OCI-LY7 (cell line): ENCODE measurements at regions not wholly inside any gene's neighbourhood (a gene's known extent, or its start where the extent isn't known, plus 50 kb on each side); places are given as distances from the start of the nearest gene placed in this dataset.

Experiments
- BruUV-seq: library from RNA; stranded (reverse); fragments of 400-500 nt; replicated peaks from 2 replicates; lab custom pipeline; 2021; lab: Mats Ljungman, UMichigan
- CTCF ChIA-PET: fragments of 300-600 bp; sonication (Branson Sonifier 250); formaldehyde crosslinking; loops from one replicate; lab custom pipeline; 2022; ENCODE audit warnings: antibody characterized with exemption; ENCODE audit not compliant: unreplicated experiment; lab: Charles Lee
- POLR2A ChIA-PET: fragments of 300-600 bp; sonication (Branson Sonifier 250); formaldehyde crosslinking; loops from one replicate; lab custom pipeline; 2022; ENCODE audit warnings: antibody characterized with exemption; lab: Charles Lee
- DNase-seq: peaks from one replicate; pipeline ENCODE4 v3.0.0-alpha.2; 2015; ENCODE audit warnings: low spot score
- H2AFZ ChIP-seq: fragments of 200-600 bp; sonication (generic), shearing (Covaris generic); 2 replicates; pipeline ENCODE4 v1.6.1; 2014; ENCODE audit warnings: mild to moderate bottlenecking, antibody characterized with exemption, low read length, moderate library complexity
- H3K27ac ChIP-seq: fragments of 200-600 bp; sonication (generic); 2 replicates; pipeline ENCODE4 v1.5.1; 2014; ENCODE audit warnings: mixed run types, low read depth, mild to moderate bottlenecking, moderate library complexity, low read length, inconsistent platforms; ENCODE audit not compliant: poor library complexity, severe bottlenecking
- H3K36me3 ChIP-seq: fragments of 200-600 bp; sonication (generic); 2 replicates; pipeline ENCODE4 v1.6.1; 2014; ENCODE audit warnings: mild to moderate bottlenecking, antibody characterized with exemption, low read length, moderate library complexity, mixed read lengths; ENCODE audit not compliant: insufficient read depth
- H3K4me1 ChIP-seq: fragments of 200-600 bp; sonication (generic); 2 replicates; pipeline ENCODE4 v1.5.1; 2014; ENCODE audit warnings: mild to moderate bottlenecking, low read length; ENCODE audit not compliant: insufficient read depth, poor library complexity, severe bottlenecking
- H3K4me2 ChIP-seq: fragments of 200-600 bp; sonication (generic); 2 replicates; pipeline ENCODE4 v1.6.1; 2014; ENCODE audit warnings: mild to moderate bottlenecking, low read length
- H3K4me3 ChIP-seq: fragments of 200-600 bp; sonication (generic); 2 replicates; pipeline ENCODE4 v1.5.1; 2014; ENCODE audit warnings: mild to moderate bottlenecking, low read depth, low read length; ENCODE audit not compliant: poor library complexity, severe bottlenecking
- H3K79me2 ChIP-seq: fragments of 200-600 bp; sonication (generic); 2 replicates; pipeline ENCODE4 v1.6.1; 2016; ENCODE audit warnings: low read depth, mild to moderate bottlenecking, low read length, moderate library complexity, mixed read lengths; ENCODE audit not compliant: insufficient read depth
- H3K9me2 ChIP-seq: fragments of 200-600 bp; sonication (generic); 2 replicates; pipeline ENCODE4 v1.6.1; 2016; ENCODE audit warnings: mild to moderate bottlenecking, low read length, mixed read lengths; ENCODE audit not compliant: insufficient read depth
- H3K9me3 ChIP-seq: fragments of 200-600 bp; sonication (generic); 2 replicates; pipeline ENCODE4 v1.6.1; 2014; ENCODE audit warnings: mild to moderate bottlenecking, mixed run types, low read length, mixed read lengths
- H4K20me1 ChIP-seq: fragments of 200-600 bp; sonication (generic); 2 replicates; pipeline ENCODE4 v1.6.1; 2014; ENCODE audit warnings: mild to moderate bottlenecking, antibody characterized with exemption, low read length, moderate library complexity, mixed read lengths; ENCODE audit not compliant: insufficient read depth
- CTCF ChIP-seq: fragments of 200-600 bp; sonication (generic); conservative IDR thresholded peaks from 2 replicates; pipeline ENCODE4 v1.5.1; 2014; ENCODE audit warnings: mild to moderate bottlenecking, antibody characterized with exemption, low read length, moderate library complexity, mixed read lengths
- EZH2phosphoT487 ChIP-seq: fragments of 200-600 bp; sonication (generic); IDR thresholded peaks from 2 replicates; pipeline ENCODE4 v1.6.1; 2018; ENCODE audit warnings: low read depth, borderline replicate concordance, mild to moderate bottlenecking, mixed run types, antibody characterized with exemption, low read length, moderate library complexity, mixed read lengths
- intact Hi-C: fragments of 100-400 bp; cut with micrococcal nuclease; formaldehyde crosslinking; loops from one replicate; pipeline ENCODE4 v1.10.0; 2022; ENCODE audit not compliant: unreplicated experiment

GRCh38 chr13:90118467-90119071, 1228.9 kb upstream of the MIR17HG start:
- H3K4me2 ChIP-seq: no peak overlapping the region
- intact Hi-C loops: no loop called here
- DNase-seq: no peak
- TF ChIP-seq EZH2phosphoT487 (no peak), CTCF (no peak)
- no TSS peak for BruUV-seq
- H4K20me1 ChIP-seq: no peaks in the 10 kb centered on the region
- no peak overlapping the region for H3K4me3 ChIP-seq
- ChIA-PET POLR2A (interaction anchor here (0.7 kb wide), 1 partner anchor 140 kb away, joined by 3 read pairs; no protein-coding TSS in a partner anchor), CTCF (interaction anchor here (0.6 kb wide), 1 partner anchor 1511 kb away, joined by 3 read pairs; no protein-coding TSS in a partner anchor)
- no peaks in the 10 kb centered on the region for H3K9me3 ChIP-seq
- H3K9me2 ChIP-seq: no peaks in the 10 kb centered on the region
- no peaks in the 10 kb centered on the region for H3K36me3 ChIP-seq
- no peak overlapping the region for H2AFZ ChIP-seq
- no peaks in the 10 kb centered on the region for H3K4me1 ChIP-seq
- H3K27ac ChIP-seq: no peak overlapping the region
- H3K79me2 ChIP-seq: no peaks in the 10 kb centered on the region

GRCh38 chr13:90120026-90120425, 1227.5 kb upstream of the MIR17HG start:
- no peaks in the 10 kb centered on the region for H3K4me1 ChIP-seq
- 0 out of 2 replicates have a peak, but pooled peaks cover 8% of the 10 kb centered on the region for H3K9me3 ChIP-seq
- no peak overlapping the region for H2AFZ ChIP-seq
- no peak for DNase-seq
- no peak overlapping the region for H3K27ac ChIP-seq
- no peaks in the 10 kb centered on the region for H3K79me2 ChIP-seq
- no peaks in the 10 kb centered on the region for H4K20me1 ChIP-seq
- H3K4me3 ChIP-seq: no peak overlapping the region
- intact Hi-C loops: no loop called here
- ChIA-PET POLR2A (no interaction called here), CTCF (no interaction called here)
- no peaks in the 10 kb centered on the region for H3K36me3 ChIP-seq
- no TSS peak for BruUV-seq
- no peak overlapping the region for H3K4me2 ChIP-seq
- no peak for TF ChIP-seq CTCF
- no peak for TF ChIP-seq EZH2phosphoT487
- no peaks in the 10 kb centered on the region for H3K9me2 ChIP-seq

GRCh38 chr13:90121784-90122183, 1225.7 kb upstream of the MIR17HG start:
- intact Hi-C loops: no loop called here
- ChIA-PET POLR2A (interaction anchor here (0.7 to 1.4 kb wide), 2 partner anchors 9 to 384 kb away, joined by 3 to 6 read pairs; no protein-coding TSS in a partner anchor), CTCF (no interaction called here)
- no peak for DNase-seq
- H3K9me2 ChIP-seq: no peaks in the 10 kb centered on the region
- no peaks in the 10 kb centered on the region for H4K20me1 ChIP-seq
- TF ChIP-seq EZH2phosphoT487 (no peak), CTCF (no peak)
- BruUV-seq: no TSS peak
- H3K27ac ChIP-seq: no peak overlapping the region
- H3K36me3 ChIP-seq: no peaks in the 10 kb centered on the region
- H3K9me3 ChIP-seq: 0 out of 2 replicates have a peak, but pooled peaks cover 12% of the 10 kb centered on the region
- H3K4me1 ChIP-seq: no peaks in the 10 kb centered on the region
- H3K79me2 ChIP-seq: no peaks in the 10 kb centered on the region
- H2AFZ ChIP-seq: no peak overlapping the region
- no peak overlapping the region for H3K4me2 ChIP-seq
- H3K4me3 ChIP-seq: no peak overlapping the region
